ENCODE measurements at regions not wholly inside any gene's neighbourhood (a gene's known extent, or its start where the extent isn't known, plus 50 kb on each side); places are given as distances from the start of the nearest gene placed in this dataset.

DNA sequence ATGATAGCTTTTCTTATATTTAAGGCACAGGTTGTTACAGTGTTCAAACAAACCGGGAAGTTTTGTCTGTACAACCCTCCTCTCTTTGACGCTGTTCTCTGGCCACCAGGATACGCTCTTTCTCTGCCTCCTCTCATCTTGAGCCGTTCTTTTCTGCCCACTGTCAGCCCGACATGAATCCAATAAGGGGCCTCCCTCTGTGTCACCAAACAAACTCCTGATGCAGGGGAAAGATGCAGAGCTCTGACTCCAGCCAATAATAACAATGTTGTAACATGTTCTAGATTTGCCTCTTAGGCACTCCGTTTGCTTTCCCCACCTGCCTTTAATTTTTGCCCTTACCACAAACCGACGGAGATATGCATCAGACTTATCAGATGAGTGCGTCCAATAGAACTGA, 449.3 kb downstream of the SLC4A3 start:
- TF ChIP-seq, protein P1, sequence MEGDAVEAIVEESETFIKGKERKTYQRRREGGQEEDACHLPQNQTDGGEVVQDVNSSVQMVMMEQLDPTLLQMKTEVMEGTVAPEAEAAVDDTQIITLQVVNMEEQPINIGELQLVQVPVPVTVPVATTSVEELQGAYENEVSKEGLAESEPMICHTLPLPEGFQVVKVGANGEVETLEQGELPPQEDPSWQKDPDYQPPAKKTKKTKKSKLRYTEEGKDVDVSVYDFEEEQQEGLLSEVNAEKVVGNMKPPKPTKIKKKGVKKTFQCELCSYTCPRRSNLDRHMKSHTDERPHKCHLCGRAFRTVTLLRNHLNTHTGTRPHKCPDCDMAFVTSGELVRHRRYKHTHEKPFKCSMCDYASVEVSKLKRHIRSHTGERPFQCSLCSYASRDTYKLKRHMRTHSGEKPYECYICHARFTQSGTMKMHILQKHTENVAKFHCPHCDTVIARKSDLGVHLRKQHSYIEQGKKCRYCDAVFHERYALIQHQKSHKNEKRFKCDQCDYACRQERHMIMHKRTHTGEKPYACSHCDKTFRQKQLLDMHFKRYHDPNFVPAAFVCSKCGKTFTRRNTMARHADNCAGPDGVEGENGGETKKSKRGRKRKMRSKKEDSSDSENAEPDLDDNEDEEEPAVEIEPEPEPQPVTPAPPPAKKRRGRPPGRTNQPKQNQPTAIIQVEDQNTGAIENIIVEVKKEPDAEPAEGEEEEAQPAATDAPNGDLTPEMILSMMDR (IDR thresholded peaks at IDR 0.05 in 4 of 5, conservative IDR thresholded peaks at IDR 0.05 in 1 of 5): no peak
- no peak for TF ChIP-seq POLR2A (IDR thresholded peaks at IDR 0.05)

Measured in gastrocnemius medialis (tissue), 4 donors.